HEK293 (cell line): ENCODE measurements at regions not wholly inside any gene's neighbourhood (a gene's known extent, or its start where the extent isn't known, plus 50 kb on each side); places are given as distances from the start of the nearest gene placed in this dataset.

Experiments
- CTCF ChIA-PET: fragments of 350-600 bp; formaldehyde crosslinking; extraction: SDS; loops from one replicate; lab custom pipeline; 2021; ENCODE audit warnings: antibody characterized with exemption; lab: Yijun Ruan, JAX
- POLR2A ChIA-PET: fragments of 300-600 bp; formaldehyde crosslinking; extraction: SDS; loops from one replicate; lab custom pipeline; 2020; ENCODE audit warnings: antibody characterized with exemption, inconsistent platforms; lab: Yijun Ruan, JAX
- H3K27ac ChIP-seq: fragments of 200-500 bp; sonication (Bioruptor generic); 2 replicates; pipeline ENCODE4 v1.5.1; 2014; ENCODE audit warnings: low read depth, low read length, control low read depth, inconsistent platforms; ENCODE audit errors: extremely low read depth
- H3K36me3 ChIP-seq, 2 experiments: fragments of 200-500 bp in 1 of 2; sonication (Bioruptor generic) in 1 of 2; 1 replicate in 1 of 2; 2 replicates in 1 of 2; pipeline ENCODE4 v1.5.1; 2014 to 2017; ENCODE audit warnings: inconsistent platforms in 2 of 2, low read length in 2 of 2; ENCODE audit not compliant: control insufficient read depth in 2 of 2, insufficient read depth in 1 of 2
- H3K4me1 ChIP-seq: fragments of 200-500 bp; sonication (Bioruptor generic); 2 replicates; pipeline ENCODE4 v1.5.1; 2014; ENCODE audit warnings: mild to moderate bottlenecking, low read length, inconsistent platforms; ENCODE audit not compliant: control insufficient read depth, insufficient read depth
- H3K4me3 ChIP-seq: 2 replicates; pipeline ENCODE4 v1.5.1; 2011; ENCODE audit warnings: low read depth, mild to moderate bottlenecking, control low read depth, low read length, moderate library complexity
- H3K9me3 ChIP-seq: fragments of 200-500 bp; sonication (Bioruptor generic); 2 replicates; pipeline ENCODE4 v1.5.1; 2014; ENCODE audit warnings: low read depth, low read length, inconsistent platforms; ENCODE audit not compliant: control insufficient read depth, insufficient read depth
- BCL6B ChIP-seq: fragments of 450-650 bp; formaldehyde crosslinking; IDR thresholded peaks from 2 replicates; pipeline ENCODE4 v1.5.1; 2017; ENCODE audit warnings: missing biosample characterization, missing genetic modification characterization
- GFI1B ChIP-seq: fragments of 450-650 bp; formaldehyde crosslinking; IDR thresholded peaks from 2 replicates; pipeline ENCODE4 v1.5.1; 2016; ENCODE audit warnings: missing biosample characterization, missing genetic modification characterization
- HIC1 ChIP-seq: fragments of 450-650 bp; formaldehyde crosslinking; IDR thresholded peaks from 2 replicates; pipeline ENCODE4 v1.5.1; 2016; ENCODE audit warnings: missing biosample characterization, missing genetic modification characterization
- HOXC10 ChIP-seq: sonication (generic); formaldehyde crosslinking; IDR thresholded peaks from 2 replicates; pipeline ENCODE4 v1.8.1; 2023; ENCODE audit warnings: mild to moderate bottlenecking, missing genetic modification reagents
- OVOL3 ChIP-seq: fragments of 450-650 bp; formaldehyde crosslinking; IDR thresholded peaks from 2 replicates; pipeline ENCODE4 v1.5.1; 2016; ENCODE audit warnings: missing biosample characterization, missing genetic modification characterization
- PATZ1 ChIP-seq: fragments of 450-650 bp; formaldehyde crosslinking; IDR thresholded peaks from 2 replicates; pipeline ENCODE4 v1.5.1; 2016; ENCODE audit warnings: missing biosample characterization, missing genetic modification characterization
- PRDM4 ChIP-seq: fragments of 450-650 bp; formaldehyde crosslinking; IDR thresholded peaks from 2 replicates; pipeline ENCODE4 v1.5.1; 2017; ENCODE audit warnings: missing biosample characterization, missing genetic modification characterization
- SETDB1 ChIP-seq: IDR thresholded peaks from one replicate; pipeline ENCODE4 v1.6.1; 2017; ENCODE audit warnings: mild to moderate bottlenecking, low read length, moderate library complexity, mixed read lengths; ENCODE audit not compliant: insufficient read length
- ZBTB1 ChIP-seq: fragments of 450-650 bp; formaldehyde crosslinking; IDR thresholded peaks from 2 replicates; pipeline ENCODE4 v1.5.1; 2016; ENCODE audit warnings: missing biosample characterization, missing genetic modification characterization
- ZBTB21 ChIP-seq: fragments of 450-650 bp; formaldehyde crosslinking; IDR thresholded peaks from 2 replicates; pipeline ENCODE4 v1.5.1; 2017; ENCODE audit warnings: missing biosample characterization, missing genetic modification characterization
- ZBTB6 ChIP-seq: fragments of 450-650 bp; formaldehyde crosslinking; IDR thresholded peaks from 2 replicates; pipeline ENCODE4 v1.5.1; 2017; ENCODE audit warnings: missing biosample characterization, missing genetic modification characterization
- ZFHX2 ChIP-seq: fragments of 450-650 bp; formaldehyde crosslinking; conservative IDR thresholded peaks from 2 replicates; pipeline ENCODE4 v1.5.1; 2016; ENCODE audit warnings: missing biosample characterization, missing genetic modification characterization
- ZNF132 ChIP-seq: fragments of 450-650 bp; formaldehyde crosslinking; IDR thresholded peaks from 2 replicates; pipeline ENCODE4 v1.5.1; 2017; ENCODE audit warnings: missing biosample characterization, missing genetic modification characterization, borderline replicate concordance
- ZNF133 ChIP-seq: fragments of 450-650 bp; formaldehyde crosslinking; IDR thresholded peaks from 2 replicates; pipeline ENCODE4 v1.5.1; 2016; ENCODE audit warnings: missing biosample characterization, missing genetic modification characterization
- ZNF138 ChIP-seq: fragments of 450-650 bp; formaldehyde crosslinking; IDR thresholded peaks from 2 replicates; pipeline ENCODE4 v1.5.1; 2016; ENCODE audit warnings: missing biosample characterization, missing genetic modification characterization, borderline replicate concordance
- ZNF221 ChIP-seq: fragments of 450-650 bp; formaldehyde crosslinking; IDR thresholded peaks from 2 replicates; pipeline ENCODE4 v1.5.1; 2017; ENCODE audit warnings: missing biosample characterization, missing genetic modification characterization, borderline replicate concordance
- ZNF239 ChIP-seq: fragments of 450-650 bp; formaldehyde crosslinking; IDR thresholded peaks from 2 replicates; pipeline ENCODE4 v1.5.1; 2016; ENCODE audit warnings: missing biosample characterization, missing genetic modification characterization
- ZNF266 ChIP-seq: fragments of 450-650 bp; formaldehyde crosslinking; IDR thresholded peaks from 2 replicates; pipeline ENCODE4 v1.5.1; 2016; ENCODE audit warnings: missing biosample characterization, missing genetic modification characterization, low read depth
- ZNF398 ChIP-seq: fragments of 450-650 bp; formaldehyde crosslinking; IDR thresholded peaks from 2 replicates; pipeline ENCODE4 v1.5.1; 2017; ENCODE audit warnings: missing biosample characterization, missing genetic modification characterization
- ZNF488 ChIP-seq: fragments of 450-650 bp; formaldehyde crosslinking; IDR thresholded peaks from 2 replicates; pipeline ENCODE4 v1.5.1; 2016; ENCODE audit warnings: missing biosample characterization, missing genetic modification characterization
- ZNF513 ChIP-seq: fragments of 450-650 bp; IDR thresholded peaks from 2 replicates; pipeline ENCODE4 v1.5.1; 2018; ENCODE audit warnings: missing biosample characterization, missing genetic modification characterization
- ZNF548 ChIP-seq: fragments of 450-650 bp; formaldehyde crosslinking; IDR thresholded peaks from 2 replicates; pipeline ENCODE4 v1.5.1; 2016; ENCODE audit warnings: missing biosample characterization, missing genetic modification characterization
- ZNF701 ChIP-seq: fragments of 450-650 bp; formaldehyde crosslinking; IDR thresholded peaks from 2 replicates; pipeline ENCODE4 v1.5.1; 2016; ENCODE audit warnings: missing biosample characterization, missing genetic modification characterization

- H3K27ac ChIP-seq: no peak overlapping the region
- H3K9me3 ChIP-seq: no peaks in the 10 kb centered on the region
- no peaks in the 10 kb centered on the region for H3K4me1 ChIP-seq
- ChIA-PET POLR2A (no interaction called here), CTCF (no interaction called here)
- no peak for TF ChIP-seq ZNF548
- TF ChIP-seq ZBTB21: no peak
- no peak for TF ChIP-seq ZNF513 (tag by site-specific recombination)
- no peak for TF ChIP-seq SETDB1
- no peak for TF ChIP-seq ZNF132
- TF ChIP-seq ZFHX2 (tag by site-specific recombination): no peak
- TF ChIP-seq OVOL3: no peak
- no peak for TF ChIP-seq ZNF133
- TF ChIP-seq HOXC10 (CRISPR knock-in tag): no peak
- TF ChIP-seq ZNF266 (tag by site-specific recombination): no peak
- no peak for TF ChIP-seq ZNF239 (tag by site-specific recombination)
- no peak for TF ChIP-seq ZNF488 (tag by site-specific recombination)
- no peak for TF ChIP-seq ZNF701 (tag by site-specific recombination)
- no peak for TF ChIP-seq GFI1B (tag by site-specific recombination)
- no peak for TF ChIP-seq PATZ1 (tag by site-specific recombination)
- TF ChIP-seq BCL6B: no peak
- no peak for TF ChIP-seq ZNF398 (tag by site-specific recombination)
- TF ChIP-seq ZBTB6 (tag by site-specific recombination): no peak
- H3K4me3 ChIP-seq: no peak overlapping the region
- no peaks in the 10 kb centered on the region for H3K36me3 ChIP-seq
These were observed 485.9 kb downstream of the SQOR start for GRCh38 chr15:46120713-46121112.

- ChIA-PET POLR2A (no interaction called here), CTCF (no interaction called here)
- Histone ChIP-seq H3K4me3 (no peak overlapping the region), H3K4me1 (no peaks in the 10 kb centered on the region), H3K9me3 (no peaks in the 10 kb centered on the region), H3K27ac (no peak overlapping the region), H3K36me3 (no peaks in the 10 kb centered on the region)
- TF ChIP-seq OVOL3 (no peak), ZNF221 (no peak), GFI1B (tag by site-specific recombination) (no peak), ZBTB1 (tag by site-specific recombination) (no peak), PRDM4 (no peak), ZNF138 (tag by site-specific recombination) (no peak), HIC1 (tag by site-specific recombination) (no peak)
These were observed 486.6 kb downstream of the SQOR start for GRCh38 chr15:46121441-46121840.
